Liver (tissue), 3 donors: ENCODE measurements at regions not wholly inside any gene's neighbourhood (a gene's known extent, or its start where the extent isn't known, plus 50 kb on each side); places are given as distances from the start of the nearest gene placed in this dataset.

Experiments
- TAF1 ChIP-seq: conservative IDR thresholded peaks from 2 replicates; pipeline ENCODE4 v1.6.1; 2016; ENCODE audit warnings: antibody characterized with exemption, mild to moderate bottlenecking
- TF ChIP-seq, protein P1 (sequence below): fragments of 150-350 bp; IDR thresholded peaks from 2 replicates; pipeline ENCODE4 v1.5.1; 2017; ENCODE audit warnings: improper control_type of control experiment, low read depth, low read length; ENCODE audit not compliant: missing input control
- donor health status: healthy.
- donor health status: healthy.

- no peak for TF ChIP-seq TAF1
- TF ChIP-seq, protein P1, sequence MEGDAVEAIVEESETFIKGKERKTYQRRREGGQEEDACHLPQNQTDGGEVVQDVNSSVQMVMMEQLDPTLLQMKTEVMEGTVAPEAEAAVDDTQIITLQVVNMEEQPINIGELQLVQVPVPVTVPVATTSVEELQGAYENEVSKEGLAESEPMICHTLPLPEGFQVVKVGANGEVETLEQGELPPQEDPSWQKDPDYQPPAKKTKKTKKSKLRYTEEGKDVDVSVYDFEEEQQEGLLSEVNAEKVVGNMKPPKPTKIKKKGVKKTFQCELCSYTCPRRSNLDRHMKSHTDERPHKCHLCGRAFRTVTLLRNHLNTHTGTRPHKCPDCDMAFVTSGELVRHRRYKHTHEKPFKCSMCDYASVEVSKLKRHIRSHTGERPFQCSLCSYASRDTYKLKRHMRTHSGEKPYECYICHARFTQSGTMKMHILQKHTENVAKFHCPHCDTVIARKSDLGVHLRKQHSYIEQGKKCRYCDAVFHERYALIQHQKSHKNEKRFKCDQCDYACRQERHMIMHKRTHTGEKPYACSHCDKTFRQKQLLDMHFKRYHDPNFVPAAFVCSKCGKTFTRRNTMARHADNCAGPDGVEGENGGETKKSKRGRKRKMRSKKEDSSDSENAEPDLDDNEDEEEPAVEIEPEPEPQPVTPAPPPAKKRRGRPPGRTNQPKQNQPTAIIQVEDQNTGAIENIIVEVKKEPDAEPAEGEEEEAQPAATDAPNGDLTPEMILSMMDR = no peak
Observed at GRCh38 chr3:184647405-184647936, 64.4 kb downstream of the MAGEF1 start.
